ENCODE measurements at regions not wholly inside any gene's neighbourhood (a gene's known extent, or its start where the extent isn't known, plus 50 kb on each side); places are given as distances from the start of the nearest gene placed in this dataset.

GRCh38 chr4:11138964-11139363 lies 289.7 kb downstream of the HS3ST1 start:
- TF ChIP-seq CTCF (IDR thresholded peaks at IDR 0.05; ENCODE audit: control extremely low read depth in 1 of 3, insufficient read depth in 1 of 3, low read depth in 1 of 3, low read length in 3 of 3): no peak
- TF ChIP-seq CHD7 (IDR thresholded peaks at IDR 0.05; ENCODE audit: insufficient replicate concordance, low read length): no peak
- TF ChIP-seq SUZ12 (IDR thresholded peaks at IDR 0.05; ENCODE audit: low read length): no peak
- TF ChIP-seq ATF3 (IDR thresholded peaks at IDR 0.05; ENCODE audit: insufficient read depth, low read depth, low read length): no peak
- no peak for TF ChIP-seq TCF12 (IDR thresholded peaks at IDR 0.05; ENCODE audit: low read depth, low read length)
- no peak for TF ChIP-seq RFX5 (IDR thresholded peaks at IDR 0.05; ENCODE audit: borderline replicate concordance, low read depth, low read length)
- no peak for TF ChIP-seq EZH2 (IDR thresholded peaks at IDR 0.05; ENCODE audit: low read depth, low read length, severe bottlenecking)
- TF ChIP-seq GABPA (IDR thresholded peaks at IDR 0.05; ENCODE audit: borderline replicate concordance, insufficient read depth, low read length): no peak

Measured in H1 (cell line).